NCI-H146 treated with DMSO at 0.1 percent for 48 hours (cell line): ENCODE measurements at regions not wholly inside any gene's neighbourhood (a gene's known extent, or its start where the extent isn't known, plus 50 kb on each side); places are given as distances from the start of the nearest gene placed in this dataset.
A peak's percentile ranks its signal among the peaks of the same experiment; 100 is the strongest.
"Not testable (repeated sequence)": the region's sequence is repeated elsewhere in the genome, so short reads cannot be mapped to it uniquely, and the experiment has no call there.

Source experiments
- DNase-seq: peaks from one replicate; lab custom pipeline; 2025; ENCODE audit not compliant: unreplicated experiment; lab: John Stamatoyannopoulos, UW

DNA sequence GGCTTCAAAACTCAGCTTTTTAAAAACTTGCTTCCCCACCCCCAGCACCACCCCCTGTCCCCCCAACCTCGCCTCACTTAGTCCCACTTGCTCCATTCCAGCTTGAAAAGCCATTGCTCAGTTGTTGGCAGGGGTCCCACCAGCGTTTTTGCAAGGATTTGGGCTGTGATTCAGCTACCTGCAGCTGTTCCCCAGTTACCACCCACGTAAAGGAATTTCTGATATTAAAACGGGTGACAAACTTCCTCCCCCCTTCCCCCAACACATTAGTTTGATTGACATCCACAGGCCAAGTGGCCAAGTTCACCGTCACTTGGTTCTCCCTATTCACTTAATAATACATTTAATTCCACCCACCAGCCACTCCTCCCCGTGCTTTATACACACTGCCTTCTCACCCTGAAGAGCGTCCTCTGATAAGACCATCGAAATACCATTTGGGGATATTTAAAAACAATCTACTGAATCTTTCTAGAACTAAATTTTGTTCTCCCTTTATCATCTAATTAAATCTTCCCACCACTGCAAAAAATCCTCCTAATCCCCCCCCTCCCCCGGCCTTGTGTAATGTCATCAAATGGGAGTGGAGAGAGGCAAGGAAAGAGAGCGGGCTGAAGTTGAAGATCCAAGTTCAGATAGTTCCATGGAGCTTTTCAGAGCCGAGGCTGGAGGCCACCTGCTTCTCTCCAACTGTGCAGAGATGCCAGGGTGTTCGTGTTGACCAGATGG, 55.1 kb downstream of the SOX9 start:
- no peak for DNase-seq

DNA sequence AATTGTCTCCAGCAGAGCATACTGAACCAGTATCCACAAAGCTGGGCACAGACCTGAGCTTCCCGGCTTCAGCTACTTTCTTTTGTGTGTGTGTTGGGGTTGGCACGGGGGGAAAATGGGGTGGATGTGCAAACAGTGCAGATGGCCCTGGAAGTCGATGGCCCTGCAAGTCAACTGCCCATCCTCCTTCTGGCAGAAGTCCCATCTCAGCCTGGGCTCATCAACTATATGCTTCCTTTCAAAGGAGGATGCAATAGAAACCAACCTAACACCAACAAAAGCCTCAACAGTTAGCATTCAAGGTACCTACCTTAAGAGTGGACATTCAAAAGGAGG, 55.7 kb downstream of the SOX9 start:
- DNase-seq, result no peak

DNA sequence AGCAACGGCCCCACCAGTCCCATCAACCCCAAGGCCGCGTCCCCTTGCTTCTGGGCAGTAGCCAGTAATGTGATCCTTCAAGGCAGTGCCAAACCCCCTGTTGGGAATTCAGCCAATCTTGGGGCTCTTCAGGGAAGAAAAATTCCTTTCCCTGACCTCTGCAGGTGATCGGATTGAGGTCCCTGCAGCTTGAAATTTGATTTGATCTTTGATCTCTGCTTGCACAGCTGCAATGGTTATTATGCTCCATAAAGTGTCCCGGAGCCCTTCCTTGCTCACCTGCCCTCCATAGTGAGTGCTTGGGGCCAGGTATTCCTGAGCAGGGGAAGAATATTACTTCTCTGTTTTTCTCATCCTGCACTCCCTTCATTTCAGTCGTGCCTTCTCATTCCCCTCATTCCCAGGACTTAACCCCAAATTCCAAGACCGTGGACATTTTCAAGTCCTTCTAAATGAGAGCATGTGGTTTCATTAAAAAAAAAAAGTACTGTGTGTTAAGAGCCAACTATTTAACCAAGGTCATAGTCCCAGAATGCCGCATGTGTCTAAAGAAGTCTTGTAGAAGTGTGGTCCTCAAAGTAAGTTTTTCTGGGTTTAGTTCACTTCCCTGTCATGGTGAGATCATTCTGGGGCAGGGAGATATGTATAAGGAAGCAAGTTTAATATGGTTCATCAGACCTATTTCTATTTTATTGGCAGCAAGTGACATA, 56.3 kb downstream of the SOX9 start:
- DNase-seq, result peak; percentile 60

DNA sequence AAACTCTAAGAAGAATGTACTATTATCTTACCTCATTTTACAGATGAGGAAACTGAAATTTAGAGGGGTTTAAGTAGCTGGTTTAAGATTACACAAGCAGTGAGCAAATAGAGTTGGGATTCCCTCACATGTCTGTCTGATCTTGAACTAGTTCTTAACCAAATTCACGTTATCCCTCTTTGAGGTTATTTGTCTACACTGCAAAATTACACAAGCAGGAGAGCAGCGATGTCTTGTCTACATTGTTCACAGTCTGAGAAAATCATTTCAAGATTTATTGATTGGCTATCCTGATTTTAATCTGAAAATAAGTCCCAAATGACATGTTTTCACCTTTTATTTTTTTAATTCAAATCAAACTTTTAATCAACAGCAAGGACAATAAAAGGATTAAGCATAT, 56.9 kb downstream of the SOX9 start:
- no peak for DNase-seq

DNA sequence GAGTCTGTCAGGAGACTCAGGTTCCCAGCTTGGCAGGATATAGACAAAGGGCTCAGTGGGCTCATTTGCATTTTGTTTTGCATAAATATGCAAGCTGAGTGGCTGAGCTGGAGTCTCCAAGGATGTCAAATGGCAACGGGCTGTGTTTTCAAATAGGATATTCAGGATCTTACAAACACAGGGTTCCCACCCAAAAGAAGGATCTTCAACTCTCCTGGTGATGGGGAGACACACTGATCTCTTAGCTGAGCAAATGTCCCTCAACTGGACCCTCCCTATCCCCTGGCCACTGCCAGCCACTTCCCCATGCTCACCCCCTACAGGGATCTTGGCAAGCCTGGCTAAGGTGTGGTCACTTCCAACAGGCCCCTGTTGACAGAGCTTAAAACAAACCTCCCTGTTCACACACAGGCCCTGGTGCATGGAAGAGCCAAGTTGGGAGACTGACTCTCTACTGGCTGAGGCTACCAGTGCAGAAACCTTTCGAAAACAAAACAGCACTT, 61.6 kb downstream of the SOX9 start:
- peak; percentile 52 for DNase-seq

DNA sequence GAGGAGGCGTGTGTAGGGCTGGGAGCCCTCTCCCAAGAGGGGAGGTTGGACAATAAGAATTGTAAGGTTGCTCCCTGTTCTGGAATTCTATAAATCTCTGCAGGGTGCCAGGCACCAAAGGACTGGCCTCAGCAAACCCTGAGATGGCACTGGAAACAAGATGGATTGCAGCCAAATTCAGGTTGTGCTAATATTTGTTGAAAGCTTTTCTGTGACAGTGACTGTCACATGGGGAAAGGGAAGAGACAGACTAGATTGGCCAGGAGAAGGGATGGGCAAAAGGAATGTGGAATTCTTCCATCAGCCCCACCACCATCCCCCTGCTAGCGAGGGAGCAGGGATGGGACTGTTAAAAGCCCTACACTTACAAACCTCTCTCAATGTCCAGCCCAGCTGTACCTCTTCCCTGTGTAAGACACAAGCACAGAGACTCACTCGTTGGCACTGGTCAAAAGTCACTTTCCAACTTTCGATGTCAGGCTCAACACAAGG, 62.4 kb downstream of the SOX9 start:
- peak; percentile 43 for DNase-seq

DNA sequence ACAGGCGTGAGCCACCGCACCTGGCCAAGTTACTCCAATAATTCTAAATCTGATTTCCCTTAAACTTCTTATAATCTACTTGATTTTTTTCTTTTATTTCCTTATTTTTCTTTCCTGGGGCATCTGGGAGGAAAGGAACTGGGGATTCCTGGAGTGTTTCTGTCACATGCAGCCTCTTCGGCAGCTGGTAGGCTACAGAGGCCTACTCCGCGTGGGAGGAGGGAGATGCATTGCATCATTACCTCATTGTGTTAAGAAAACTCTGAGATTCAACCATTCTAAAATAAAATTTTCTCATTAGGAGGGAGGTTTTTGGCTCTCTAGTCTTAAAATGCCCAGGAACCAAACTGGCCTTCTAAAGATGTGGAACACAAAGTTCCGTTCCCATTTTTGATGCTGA, 64.0 kb downstream of the SOX9 start:
- DNase-seq, result no peak

DNA sequence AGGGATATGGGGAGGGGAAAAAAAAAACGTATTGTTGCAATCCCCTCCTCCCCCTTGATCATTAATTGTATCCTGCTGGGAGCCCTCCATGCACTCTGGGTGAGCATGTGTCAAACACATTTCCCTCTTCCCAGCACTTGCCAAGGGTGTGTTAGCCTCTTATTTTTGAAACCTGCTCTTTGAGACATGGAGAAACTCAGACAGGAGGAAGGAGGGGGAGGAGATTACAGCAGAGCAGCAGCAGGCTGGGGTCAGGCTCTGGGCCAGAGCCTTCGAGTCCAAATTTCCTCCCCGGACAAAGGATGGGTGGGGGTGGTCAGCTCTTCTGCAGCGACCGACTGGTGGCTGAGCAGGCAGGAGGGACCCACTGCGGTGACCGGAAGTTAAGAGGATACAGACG, 64.7 kb downstream of the SOX9 start:
- DNase-seq, result peak; percentile 9

DNA sequence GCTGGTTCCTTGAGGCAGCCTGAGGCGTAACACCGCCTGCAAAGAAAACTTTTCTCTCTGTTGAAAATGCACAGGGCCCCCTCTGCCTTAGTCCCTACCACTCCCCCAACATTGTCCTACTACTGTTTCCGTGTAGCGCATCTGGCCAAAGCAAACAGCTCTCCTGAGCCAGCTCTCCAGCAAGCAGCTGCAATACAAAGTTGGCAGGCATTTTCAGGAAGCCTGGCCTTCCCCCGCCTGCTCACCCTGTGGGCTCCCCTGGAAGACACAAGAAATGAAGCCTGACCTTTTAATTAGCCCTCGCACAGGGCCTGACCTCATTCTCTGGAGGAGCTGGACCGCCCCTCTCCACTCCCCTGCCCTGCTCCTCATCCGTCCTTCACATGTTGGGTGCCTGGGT, 66.7 kb downstream of the SOX9 start:
- DNase-seq, result no peak

DNA sequence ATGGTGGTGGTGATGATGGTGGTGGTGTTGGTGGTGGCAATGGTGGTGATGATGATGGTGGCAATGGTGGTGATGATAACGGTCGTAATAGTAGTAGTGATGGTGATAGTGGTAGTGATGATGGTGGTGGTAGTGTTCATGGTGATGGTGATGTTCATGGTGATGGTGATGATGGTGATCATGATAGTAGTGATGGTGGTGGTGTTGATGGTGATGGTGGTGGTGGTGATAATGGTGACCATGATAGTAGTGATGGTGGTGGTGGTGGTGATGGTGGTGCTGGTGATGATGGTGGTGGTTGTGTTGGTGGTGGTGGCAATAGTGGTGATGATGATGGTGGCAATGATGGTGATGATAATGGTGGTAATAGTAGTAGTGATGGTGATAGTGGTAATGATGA, 68.0 kb downstream of the SOX9 start:
- DNase-seq, result no peak

DNA sequence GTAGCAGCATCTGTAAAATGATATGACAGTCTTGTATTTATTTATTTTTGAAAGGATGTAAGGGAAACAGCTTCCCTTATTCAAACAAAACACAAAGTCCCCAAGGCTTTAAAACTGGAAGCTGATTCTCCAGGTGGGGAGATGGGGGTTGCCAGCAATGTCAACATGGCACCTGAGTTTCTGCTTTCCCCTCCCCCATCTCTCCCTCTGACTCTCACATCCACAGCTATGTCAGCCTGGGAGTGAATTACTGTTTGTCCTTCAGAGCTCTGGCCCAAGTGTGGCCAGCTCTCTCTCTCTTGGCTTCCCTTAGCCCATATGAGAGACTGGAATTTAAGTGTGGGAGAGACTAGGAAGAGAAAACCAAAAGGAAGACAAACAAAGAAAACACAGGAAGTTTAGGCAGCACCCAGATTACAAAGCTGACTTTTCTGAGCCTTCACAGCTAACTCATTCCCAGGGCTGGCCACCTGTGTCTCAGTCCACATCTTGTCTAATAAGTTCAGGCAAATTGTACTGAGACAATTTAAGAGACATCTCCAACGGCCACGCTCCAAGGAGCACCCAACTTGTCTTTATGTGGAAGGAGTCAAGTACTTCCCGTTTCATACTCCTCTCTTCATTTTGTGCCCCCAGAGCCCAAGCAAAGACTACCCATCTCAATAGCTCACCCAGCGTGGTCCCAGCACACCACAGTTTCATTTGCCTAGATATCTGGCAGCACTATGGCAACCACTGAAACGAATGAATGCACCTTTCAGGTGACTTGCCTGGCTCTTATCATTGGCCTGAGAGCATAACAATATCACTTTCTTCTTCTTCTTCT, 69.2 kb downstream of the SOX9 start:
- no peak for DNase-seq

DNA sequence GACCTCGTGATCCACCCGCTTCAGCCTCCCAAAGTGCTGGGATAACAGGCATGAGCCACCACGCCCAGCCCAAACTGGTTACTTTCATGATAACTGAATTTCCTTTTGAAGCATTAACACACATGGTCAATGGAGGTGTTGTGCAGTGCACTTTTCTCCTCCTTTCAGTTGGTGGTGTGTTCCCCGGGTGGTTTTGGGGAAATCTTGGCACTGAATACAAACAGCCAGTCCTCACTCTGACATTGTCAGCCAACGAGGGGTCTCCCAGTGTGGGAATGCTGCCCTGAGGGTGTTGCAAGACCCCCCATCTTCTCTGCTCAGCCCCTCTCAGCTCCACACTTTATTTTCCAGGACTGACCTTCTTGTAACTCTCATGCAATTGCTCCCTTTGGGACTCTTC, 70.5 kb downstream of the SOX9 start:
- DNase-seq, result no peak

DNA sequence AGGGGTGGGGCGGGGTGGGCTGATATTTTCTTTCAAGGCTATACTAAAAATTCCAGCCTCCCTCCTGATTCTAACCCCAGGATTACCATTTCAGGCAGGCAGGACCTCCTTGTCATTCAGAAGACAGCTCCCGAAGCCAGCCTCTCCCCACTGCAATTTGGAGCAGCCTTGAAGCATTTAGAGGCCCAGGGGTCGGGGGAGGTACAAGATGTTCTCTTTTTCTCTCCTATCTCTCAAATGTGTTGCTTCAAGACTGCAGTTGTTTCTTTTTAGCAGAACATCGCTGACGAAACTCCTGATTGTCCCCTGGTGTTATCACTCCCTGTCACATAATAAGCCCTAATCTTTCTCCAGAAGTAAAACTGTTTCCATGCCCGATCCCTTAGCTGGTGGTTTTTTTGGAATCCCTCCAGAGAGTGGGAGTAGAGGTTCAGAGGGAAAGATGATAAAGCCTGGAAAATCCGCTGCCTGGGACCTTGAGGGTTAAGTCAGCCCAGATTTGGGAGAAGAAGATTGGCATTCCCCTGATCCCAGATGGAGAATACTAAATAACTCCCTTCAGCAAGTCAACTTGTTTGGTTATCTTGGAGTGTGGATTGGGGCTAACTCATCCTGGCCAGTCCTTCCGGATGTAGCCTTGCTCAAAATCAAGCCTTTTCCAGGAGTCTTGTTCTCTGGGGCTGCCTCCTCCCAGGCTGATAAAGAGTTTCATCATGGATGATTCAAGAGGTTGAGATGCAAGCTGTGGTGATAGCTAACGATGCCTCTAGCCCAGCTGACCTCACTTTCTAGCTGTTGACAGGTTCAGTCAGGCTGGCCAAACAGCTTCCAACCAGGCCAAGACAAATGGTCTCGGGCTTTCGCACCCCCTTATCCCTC, 71.3 kb downstream of the SOX9 start:
- DNase-seq, result no peak

DNA sequence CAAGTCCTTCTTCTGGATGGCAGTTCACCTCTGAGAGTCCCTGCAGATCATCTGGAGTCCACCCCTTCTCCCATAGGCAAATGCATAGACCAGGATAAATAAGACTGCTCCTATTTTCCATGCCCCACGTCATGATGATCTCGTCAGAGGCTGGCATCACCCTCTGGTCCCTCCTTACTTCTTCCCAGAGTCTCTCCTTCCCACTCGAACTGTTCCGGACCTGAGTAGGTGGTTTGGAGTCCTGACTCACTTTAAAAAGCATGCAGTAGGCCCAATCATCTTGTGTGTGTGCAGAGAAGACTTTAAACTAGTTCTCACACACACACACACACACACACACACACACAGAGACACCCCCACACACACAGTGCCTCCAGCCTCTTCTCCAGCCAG, 72.0 kb downstream of the SOX9 start:
- DNase-seq, result no peak

DNA sequence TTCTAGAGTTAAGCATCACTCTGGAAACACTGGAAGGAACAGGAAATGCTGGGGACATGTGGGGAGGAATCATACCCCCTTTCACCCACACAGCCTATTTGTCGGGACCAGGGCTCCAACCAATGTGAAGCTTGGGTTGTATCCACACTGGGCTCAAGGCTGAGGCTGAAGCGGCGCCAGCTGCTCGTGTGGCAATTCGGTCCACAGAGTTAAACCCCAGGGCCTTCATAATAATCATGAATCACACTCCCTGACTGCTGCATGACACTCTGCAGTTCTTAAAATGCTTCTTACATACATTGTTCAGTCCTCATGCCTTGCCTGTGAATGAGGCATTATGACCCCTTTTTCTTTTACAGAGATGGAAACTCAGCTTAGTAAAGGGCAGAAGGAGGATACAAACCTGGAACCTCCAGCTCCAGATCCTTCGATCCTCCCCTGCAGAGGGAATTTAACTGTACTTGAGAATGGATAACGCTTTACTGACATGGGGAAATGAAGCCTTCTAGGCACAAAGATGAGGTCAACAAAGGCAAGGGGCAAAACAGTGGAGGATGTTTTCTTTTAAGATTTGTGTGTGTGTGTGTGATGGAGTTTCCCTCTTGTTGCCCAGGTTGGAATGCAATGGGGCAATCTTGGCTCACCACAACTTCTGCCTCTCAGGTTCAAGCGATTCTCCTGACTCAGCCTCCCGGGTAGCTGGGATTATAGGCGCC, 72.7 kb downstream of the SOX9 start:
- no peak for DNase-seq

DNA sequence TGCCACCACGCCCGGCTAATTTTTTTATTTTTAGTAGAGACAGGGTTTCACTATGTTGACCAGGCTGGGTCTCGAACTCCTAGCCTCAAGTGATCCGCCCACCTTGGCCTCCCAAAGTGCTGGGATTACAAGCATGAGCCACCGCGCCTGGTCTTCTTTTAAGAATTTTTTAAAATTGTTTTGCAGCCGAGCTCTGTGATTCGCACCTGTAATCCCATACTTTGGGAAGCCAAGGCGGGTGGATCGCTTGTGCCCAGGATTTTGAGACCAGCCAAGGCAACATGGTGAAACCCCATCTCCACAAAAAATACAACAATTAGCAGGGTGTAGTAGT, 73.3 kb downstream of the SOX9 start:
- DNase-seq, result not testable (repeated sequence)

DNA sequence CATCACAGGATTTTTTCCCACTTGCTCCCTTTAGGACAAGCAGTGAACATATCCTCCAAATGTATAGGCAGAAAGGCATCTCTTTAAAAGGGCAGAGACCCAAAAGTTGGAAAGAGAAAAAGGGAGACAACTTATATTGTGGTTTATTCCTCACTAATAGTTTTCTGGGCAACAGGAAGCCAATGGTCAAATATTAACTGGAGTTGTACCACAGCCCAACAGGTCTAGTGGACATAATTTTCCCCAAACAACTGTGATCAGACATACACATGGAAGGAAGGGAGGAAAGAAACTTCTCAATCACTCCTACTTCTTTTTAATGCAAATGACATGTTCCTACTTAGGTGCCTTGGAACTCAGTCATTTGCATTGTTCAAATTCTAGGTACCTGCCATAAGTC, 78.4 kb downstream of the SOX9 start:
- DNase-seq, result no peak

DNA sequence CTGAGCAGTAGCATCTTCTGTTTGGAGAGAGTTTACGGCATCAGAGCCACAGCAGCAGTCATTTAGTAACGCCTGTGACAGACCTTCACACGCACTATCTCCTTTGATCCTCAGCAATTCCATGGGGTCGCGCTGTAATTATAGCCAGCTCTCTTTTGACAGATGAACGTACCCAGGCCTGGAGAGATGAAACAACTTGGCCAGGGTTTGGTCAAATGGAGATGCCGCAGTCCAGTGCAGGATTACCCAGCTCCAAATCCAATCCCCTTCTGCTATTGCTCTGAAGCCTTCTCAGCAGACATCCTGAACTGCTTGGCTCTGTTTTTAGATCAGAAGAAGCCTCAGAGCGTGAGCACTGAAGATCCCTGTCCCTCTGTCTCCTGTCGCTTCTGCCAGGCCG, 83.9 kb downstream of the SOX9 start:
- no peak for DNase-seq

DNA sequence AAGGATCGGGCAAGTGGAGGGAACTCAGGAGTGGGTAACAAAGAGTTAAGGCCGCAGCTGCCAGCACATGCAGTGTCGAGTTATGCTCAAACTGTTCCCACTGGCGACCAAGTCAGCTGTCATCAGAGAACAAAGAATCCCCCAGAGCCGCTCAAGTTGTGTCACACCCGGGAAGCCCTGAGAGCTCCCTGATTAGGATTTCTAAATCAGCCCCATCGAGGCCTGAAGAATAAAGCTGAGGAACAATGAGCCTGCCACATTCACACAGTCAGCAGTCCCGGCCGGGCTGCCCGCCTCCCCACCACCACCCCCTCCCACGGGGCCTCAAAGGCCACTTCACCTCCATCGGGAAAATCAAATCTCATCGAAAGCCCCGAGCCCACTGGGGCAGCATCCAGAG, 84.5 kb downstream of the SOX9 start:
- DNase-seq, result no peak

DNA sequence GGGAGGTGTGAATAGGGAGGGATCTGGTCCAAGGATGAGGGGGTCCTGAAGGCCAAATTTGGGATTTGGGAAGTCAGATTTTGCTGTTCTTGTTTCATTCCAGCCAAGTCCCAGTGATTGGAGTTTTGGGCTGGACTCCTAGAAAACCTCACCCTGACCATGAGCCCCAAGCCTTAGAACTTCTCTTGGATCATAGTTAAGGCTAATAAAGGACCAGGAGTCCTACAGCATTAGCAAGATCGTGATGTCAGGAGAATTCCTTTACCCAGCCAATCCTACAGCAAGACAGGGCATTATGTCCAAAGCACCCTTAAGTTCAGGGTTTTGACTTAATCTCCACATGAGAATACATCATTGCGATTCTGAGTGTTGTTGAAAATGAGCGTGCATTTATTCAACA, 85.0 kb downstream of the SOX9 start:
- no peak for DNase-seq
